ENCODE measurements at regions not wholly inside any gene's neighbourhood (a gene's known extent, or its start where the extent isn't known, plus 50 kb on each side); places are given as distances from the start of the nearest gene placed in this dataset.

DNA sequence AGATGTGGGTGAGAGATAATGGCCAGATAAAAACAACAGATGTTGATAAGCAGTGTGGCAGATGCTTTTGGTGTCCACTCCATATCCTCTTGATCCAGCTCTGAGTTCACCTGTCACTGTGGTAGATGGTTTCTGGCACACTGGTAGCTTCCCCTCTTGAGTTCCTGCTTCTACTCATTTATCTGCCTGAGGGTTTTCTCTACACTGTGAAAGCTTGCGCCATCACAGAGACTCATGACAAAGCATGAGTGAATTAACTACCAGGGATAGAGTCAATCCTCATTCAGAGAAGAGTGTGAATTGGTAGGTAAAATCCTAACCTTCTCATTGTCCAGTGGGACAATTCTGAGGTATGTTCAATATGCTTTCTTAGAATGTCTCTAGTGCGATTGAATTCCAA is 50.0 kb upstream of the ARHGEF26 start:
- Mint-ChIP-seq H3K36me3 (ENCODE audit: unreplicated experiment) (no peaks in the 10 kb centered on the region), H3K27me3 (ENCODE audit: unreplicated experiment) (no peaks in the 10 kb centered on the region), H3K27ac (ENCODE audit: unreplicated experiment) (no peak overlapping the region), H3K4me1 (ENCODE audit: low read depth, unreplicated experiment) (no peaks in the 10 kb centered on the region), H3K4me3 (ENCODE audit: unreplicated experiment) (no peak overlapping the region), H3K9me3 (ENCODE audit: unreplicated experiment) (no peaks in the 10 kb centered on the region)
- no peak for DNase-seq
- no peak for TF ChIP-seq CTCF (IDR thresholded peaks at IDR 0.05; ENCODE audit: partially characterized antibody, unreplicated experiment)
